ENCODE measurements at regions not wholly inside any gene's neighbourhood (a gene's known extent, or its start where the extent isn't known, plus 50 kb on each side); places are given as distances from the start of the nearest gene placed in this dataset.

DNA sequence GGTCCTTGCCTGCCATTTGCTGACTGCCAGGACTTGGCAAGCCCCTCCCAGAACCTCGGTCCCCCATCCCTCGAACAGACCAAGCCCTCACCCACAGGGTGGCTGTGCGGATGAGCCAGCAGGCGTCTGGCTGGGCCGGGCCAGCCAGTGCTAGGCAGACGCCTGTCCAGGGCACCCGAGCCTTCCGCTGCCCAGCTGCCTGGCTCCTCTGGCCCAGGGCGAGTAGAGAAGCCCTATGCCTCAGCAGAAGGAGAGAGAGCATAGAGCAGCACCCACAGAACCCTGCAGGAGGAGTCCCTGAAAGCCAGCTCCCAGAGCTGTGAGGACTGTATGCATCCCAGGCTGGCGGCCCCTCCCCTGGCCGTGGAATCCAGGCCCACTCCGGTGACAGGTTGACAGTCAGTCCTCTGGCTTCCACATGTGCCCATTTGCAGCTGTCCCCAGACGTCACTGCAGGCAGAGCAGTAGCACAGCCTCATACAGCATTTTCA, 62.1 kb upstream of the GLI2 start:
- H3K9me3 ChIP-seq (replicated peaks; ENCODE audit: control insufficient read depth, insufficient read depth, low read length): no peaks in the 10 kb centered on the region
- DNase-seq (ENCODE audit: low read depth, low spot score): no peak
- no peak overlapping the region for H3K9ac ChIP-seq (ENCODE audit: control insufficient read depth, insufficient read depth, low read length)
- no peak overlapping the region for H3K4me3 ChIP-seq
- no peaks in the 10 kb centered on the region for H3K4me1 ChIP-seq (ENCODE audit: control insufficient read depth, insufficient read depth, low read length)
- no peak for FAIRE-seq
- no peaks in the 10 kb centered on the region for H3K36me3 ChIP-seq (ENCODE audit: control insufficient read depth in 2 of 2, insufficient read depth in 2 of 2, low read length in 1 of 2)
- H3K4me2 ChIP-seq (ENCODE audit: control insufficient read depth, insufficient read depth): no peak overlapping the region
- 23% methylated on average over 13 of the region's 13 CpGs for WGBS (ENCODE audit: insufficient coverage, insufficient replicate concordance, low lambda C conversion rate, missing lambda C conversion rate)
- ChIA-PET CTCF (no interaction called here), POLR2A (no interaction called here), RAD21 (ENCODE audit: unreplicated experiment) (no interaction called here), SMC1A (ENCODE audit: uncharacterized antibody, unreplicated experiment) (no interaction called here)
- in situ Hi-C loops (cut with MboI) (loop anchor here (10.0 kb wide), 1 partner anchor 969 kb away; no protein-coding TSS in a partner anchor), intact Hi-C loops (cut with micrococcal nuclease; ENCODE audit: unreplicated experiment) (no loop called here)
- H4K20me1 ChIP-seq (ENCODE audit: control insufficient read depth, insufficient read depth): no peaks in the 10 kb centered on the region
- H3K27ac ChIP-seq (ENCODE audit: control insufficient read depth, insufficient read depth): no peak overlapping the region
- H2AFZ ChIP-seq (ENCODE audit: control insufficient read depth, low read depth, low read length): no peak overlapping the region
- H3K79me2 ChIP-seq (ENCODE audit: control insufficient read depth, insufficient read depth, low read length): no peaks in the 10 kb centered on the region
- ATAC-seq: no peak
- BruUV-seq (replicated peaks): no TSS peak
- no peaks in the 10 kb centered on the region for H3K27me3 ChIP-seq (replicated peaks in 1 of 2; ENCODE audit: control insufficient read depth in 2 of 2, insufficient read depth in 2 of 2, low read length in 1 of 2)
- no peak for TF ChIP-seq SKIL (IDR thresholded peaks at IDR 0.05; ENCODE audit: low read depth, poor library complexity, severe bottlenecking)
- TF ChIP-seq, protein P1, sequence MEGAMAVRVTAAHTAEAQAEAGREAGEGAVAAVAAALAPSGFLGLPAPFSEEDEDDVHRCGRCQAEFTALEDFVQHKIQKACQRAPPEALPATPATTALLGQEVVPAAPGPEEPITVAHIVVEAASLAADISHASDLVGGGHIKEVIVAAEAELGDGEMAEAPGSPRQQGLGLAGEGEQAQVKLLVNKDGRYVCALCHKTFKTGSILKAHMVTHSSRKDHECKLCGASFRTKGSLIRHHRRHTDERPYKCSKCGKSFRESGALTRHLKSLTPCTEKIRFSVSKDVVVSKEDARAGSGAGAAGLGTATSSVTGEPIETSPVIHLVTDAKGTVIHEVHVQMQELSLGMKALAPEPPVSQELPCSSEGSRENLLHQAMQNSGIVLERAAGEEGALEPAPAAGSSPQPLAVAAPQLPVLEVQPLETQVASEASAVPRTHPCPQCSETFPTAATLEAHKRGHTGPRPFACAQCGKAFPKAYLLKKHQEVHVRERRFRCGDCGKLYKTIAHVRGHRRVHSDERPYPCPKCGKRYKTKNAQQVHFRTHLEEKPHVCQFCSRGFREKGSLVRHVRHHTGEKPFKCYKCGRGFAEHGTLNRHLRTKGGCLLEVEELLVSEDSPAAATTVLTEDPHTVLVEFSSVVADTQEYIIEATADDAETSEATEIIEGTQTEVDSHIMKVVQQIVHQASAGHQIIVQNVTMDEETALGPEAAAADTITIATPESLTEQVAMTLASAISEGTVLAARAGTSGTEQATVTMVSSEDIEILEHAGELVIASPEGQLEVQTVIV (IDR thresholded peaks at IDR 0.05; ENCODE audit: borderline replicate concordance, partially characterized antibody): no peak
- no peak for TF ChIP-seq DPF2 (IDR thresholded peaks at IDR 0.05)
- TF ChIP-seq LARP7 (IDR thresholded peaks at IDR 0.05): no peak
- TF ChIP-seq ZNF622 (IDR thresholded peaks at IDR 0.05): no peak
- no peak for TF ChIP-seq CBX3 (IDR thresholded peaks at IDR 0.05; ENCODE audit: borderline replicate concordance, low read depth)
- no peak for TF ChIP-seq TCF3 (IDR thresholded peaks at IDR 0.05; ENCODE audit: borderline replicate concordance, insufficient read depth, low read depth, low read length)
- TF ChIP-seq SUPT20H (IDR thresholded peaks at IDR 0.05; ENCODE audit: borderline replicate concordance, control insufficient read depth, low read depth, low read length): no peak
- no peak for TF ChIP-seq SIN3A (IDR thresholded peaks at IDR 0.05; ENCODE audit: low read depth, low read length)
- no peak for TF ChIP-seq SREBF2 (IDR thresholded peaks at IDR 0.05; ENCODE audit: low read length)
- TF ChIP-seq, protein P2, sequence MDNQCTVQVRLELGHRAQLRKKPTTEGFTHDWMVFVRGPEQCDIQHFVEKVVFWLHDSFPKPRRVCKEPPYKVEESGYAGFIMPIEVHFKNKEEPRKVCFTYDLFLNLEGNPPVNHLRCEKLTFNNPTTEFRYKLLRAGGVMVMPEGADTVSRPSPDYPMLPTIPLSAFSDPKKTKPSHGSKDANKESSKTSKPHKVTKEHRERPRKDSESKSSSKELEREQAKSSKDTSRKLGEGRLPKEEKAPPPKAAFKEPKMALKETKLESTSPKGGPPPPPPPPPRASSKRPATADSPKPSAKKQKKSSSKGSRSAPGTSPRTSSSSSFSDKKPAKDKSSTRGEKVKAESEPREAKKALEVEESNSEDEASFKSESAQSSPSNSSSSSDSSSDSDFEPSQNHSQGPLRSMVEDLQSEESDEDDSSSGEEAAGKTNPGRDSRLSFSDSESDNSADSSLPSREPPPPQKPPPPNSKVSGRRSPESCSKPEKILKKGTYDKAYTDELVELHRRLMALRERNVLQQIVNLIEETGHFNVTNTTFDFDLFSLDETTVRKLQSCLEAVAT (IDR thresholded peaks at IDR 0.05): no peak
- TF ChIP-seq MYC (IDR thresholded peaks at IDR 0.05; ENCODE audit: insufficient read depth, insufficient read length, insufficient replicate concordance, low read length, severe bottlenecking): no peak
- TF ChIP-seq, protein P3, sequence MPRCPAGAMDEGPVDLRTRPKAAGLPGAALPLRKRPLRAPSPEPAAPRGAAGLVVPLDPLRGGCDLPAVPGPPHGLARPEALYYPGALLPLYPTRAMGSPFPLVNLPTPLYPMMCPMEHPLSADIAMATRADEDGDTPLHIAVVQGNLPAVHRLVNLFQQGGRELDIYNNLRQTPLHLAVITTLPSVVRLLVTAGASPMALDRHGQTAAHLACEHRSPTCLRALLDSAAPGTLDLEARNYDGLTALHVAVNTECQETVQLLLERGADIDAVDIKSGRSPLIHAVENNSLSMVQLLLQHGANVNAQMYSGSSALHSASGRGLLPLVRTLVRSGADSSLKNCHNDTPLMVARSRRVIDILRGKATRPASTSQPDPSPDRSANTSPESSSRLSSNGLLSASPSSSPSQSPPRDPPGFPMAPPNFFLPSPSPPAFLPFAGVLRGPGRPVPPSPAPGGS (IDR thresholded peaks at IDR 0.05; ENCODE audit: borderline replicate concordance, insufficient read depth, low read depth, low read length, poor library complexity, severe bottlenecking): no peak
- TF ChIP-seq IRF4 (IDR thresholded peaks at IDR 0.05; ENCODE audit: low read depth, low read length): no peak
- no peak for TF ChIP-seq KAT2A (conservative IDR thresholded peaks at IDR 0.05; ENCODE audit: control insufficient read depth, low read depth, low read length)

Data from GM12878 (cell line).